Kidney capillary endothelial cell (primary cell): ENCODE measurements at regions not wholly inside any gene's neighbourhood (a gene's known extent, or its start where the extent isn't known, plus 50 kb on each side); places are given as distances from the start of the nearest gene placed in this dataset.
"Not testable (repeated sequence)": the region's sequence is repeated elsewhere in the genome, so short reads cannot be mapped to it uniquely, and the experiment has no call there.

Source experiments
- DNase-seq: peaks from one replicate; pipeline ENCODE4 v3.0.0-alpha.2; 2018; ENCODE audit warnings: low spot score

DNA sequence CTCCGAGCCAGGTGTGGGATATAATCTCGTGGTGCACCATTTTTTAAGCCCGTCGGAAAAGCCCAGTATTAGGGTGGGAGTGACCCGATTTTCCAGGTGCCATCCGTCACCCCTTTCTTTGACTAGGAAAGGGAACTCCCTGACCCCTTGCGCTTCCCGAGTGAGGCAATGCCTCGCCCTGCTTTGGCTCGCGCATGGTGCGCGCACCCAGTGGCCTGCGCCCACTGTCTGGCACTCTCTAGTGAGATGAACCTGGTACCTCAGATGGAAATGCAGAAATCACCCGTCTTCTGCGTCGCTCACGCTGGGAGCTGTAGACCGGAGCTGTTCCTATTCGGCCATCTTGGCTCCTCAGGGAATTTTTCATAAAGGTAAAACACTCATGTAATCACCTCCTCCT, 63.9 kb downstream of the RWDD3 start:
- DNase-seq = not testable (repeated sequence)

- DNase-seq = no peak
Observed at GRCh38 chr1:95301091-95301490, 67.1 kb downstream of the RWDD3 start.

- no peak for DNase-seq
Observed at GRCh38 chr1:95301614-95302013, 67.6 kb downstream of the RWDD3 start.

DNA sequence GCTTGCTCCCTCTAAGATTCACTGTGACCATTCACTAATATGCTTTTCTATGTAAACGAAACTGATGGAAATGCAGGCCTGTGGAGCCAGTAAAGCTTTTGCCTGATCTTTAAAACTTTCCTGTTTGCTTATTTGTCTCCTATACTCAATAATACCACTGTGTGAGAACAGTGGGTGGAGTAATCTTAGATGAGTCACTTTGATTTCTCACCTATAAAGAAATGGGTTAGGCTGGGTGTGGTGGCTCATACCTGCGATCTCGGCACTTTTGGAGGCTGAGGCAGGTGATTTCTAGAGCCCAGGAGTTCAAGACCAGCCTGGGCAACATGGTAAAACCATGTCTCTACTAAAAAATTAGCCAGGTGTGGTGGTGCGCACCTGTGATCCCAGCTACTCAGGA, 70.8 kb downstream of the RWDD3 start:
- DNase-seq = no peak

GRCh38 chr1:95308276-95309030, 74.4 kb downstream of the RWDD3 start:
- DNase-seq = no peak

DNA sequence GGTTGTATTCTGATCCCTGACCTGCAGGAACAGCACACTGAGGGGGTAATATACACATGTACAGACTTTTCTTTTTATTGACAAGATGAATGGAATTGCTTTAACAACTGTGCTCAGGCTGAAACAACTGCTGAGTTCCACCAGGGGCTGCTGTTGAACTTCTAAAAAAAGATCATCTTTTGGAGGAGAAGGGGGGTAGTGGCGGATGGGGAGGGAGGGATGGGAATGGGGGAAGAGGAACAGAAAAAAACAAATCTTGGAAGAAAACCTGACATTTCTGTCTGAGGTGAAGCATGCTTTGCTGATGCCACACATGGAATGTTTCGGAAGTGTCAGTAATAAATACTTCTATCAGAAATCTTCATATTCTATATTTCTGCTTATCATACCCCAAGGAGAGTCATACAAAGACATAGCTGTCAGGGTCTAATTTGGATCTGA, 75.0 kb downstream of the RWDD3 start:
- DNase-seq = no peak

GRCh38 chr1:95311014-95311413, 77.0 kb downstream of the RWDD3 start:
- DNase-seq = no peak

DNA sequence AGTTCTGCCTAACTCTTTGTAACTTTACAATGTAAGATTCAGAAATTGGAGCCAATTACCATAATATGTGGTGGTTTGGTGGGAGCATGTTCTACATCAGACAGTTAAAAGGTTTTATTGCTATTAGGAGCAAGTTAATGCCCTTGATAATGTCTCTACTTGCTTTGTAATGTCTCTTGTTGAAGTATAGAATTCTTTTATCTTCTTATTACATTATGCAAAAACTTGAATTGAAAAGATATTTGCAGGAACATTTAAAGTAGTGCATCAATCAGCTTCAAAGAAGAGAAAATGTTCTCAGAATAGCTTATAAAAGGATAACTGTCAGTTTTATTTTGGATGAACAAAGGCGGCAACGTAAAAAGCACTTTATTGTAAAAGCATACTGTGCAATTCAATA, 77.8 kb downstream of the RWDD3 start:
- no peak for DNase-seq

DNA sequence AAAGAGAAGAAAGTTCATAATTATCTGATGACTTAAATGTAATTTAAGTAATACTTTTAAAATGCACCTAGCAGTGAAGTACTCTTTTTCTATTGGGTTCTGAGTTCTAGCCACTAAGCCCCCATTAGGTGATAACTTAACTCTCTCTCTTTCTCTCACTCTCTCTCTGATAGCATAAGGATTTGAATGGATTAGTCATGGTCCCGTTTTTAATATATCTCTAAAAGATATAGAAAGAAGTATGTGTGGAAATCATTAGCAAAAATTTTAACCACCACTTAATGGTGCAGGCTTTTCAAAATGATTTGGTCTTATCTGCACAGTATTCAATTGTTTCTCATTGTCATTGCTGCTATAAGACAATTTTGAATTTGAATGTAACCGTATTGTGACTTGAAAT, 78.2 kb downstream of the RWDD3 start:
- DNase-seq = no peak

- DNase-seq = no peak
Observed at GRCh38 chr1:95313527-95313926, 79.5 kb downstream of the RWDD3 start.

- no peak for DNase-seq
Observed at GRCh38 chr1:95321531-95321930, 87.5 kb downstream of the RWDD3 start.

GRCh38 chr1:95323123-95323522, 89.1 kb downstream of the RWDD3 start:
- DNase-seq = peak; percentile 30

GRCh38 chr1:95325349-95325748, 91.3 kb downstream of the RWDD3 start:
- DNase-seq = no peak

DNA sequence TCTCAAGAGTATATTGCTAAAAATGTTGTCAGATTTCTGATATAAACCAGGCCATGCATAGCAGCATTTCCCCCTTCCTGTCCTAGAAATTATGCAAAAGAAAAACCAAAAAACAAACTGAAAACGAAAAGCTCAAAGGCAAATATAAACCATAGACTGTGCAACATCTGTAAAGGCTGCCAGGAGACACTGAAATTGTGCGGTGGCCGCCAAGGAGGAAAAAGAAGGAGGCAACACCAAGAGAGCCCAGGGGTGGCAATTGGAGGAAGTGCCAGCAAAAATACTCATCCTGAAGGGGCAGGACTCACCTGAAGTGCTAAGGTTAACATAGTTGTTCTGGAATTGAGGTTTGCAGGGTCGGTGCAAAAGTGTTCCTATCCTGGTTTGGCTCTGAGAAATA, 92.0 kb downstream of the RWDD3 start:
- DNase-seq = no peak

GRCh38 chr1:95332754-95333153, 98.7 kb downstream of the RWDD3 start:
- DNase-seq = no peak

GRCh38 chr1:95339377-95339776, 105.4 kb downstream of the RWDD3 start:
- DNase-seq = no peak

- DNase-seq = no peak
Observed at GRCh38 chr1:95340061-95340460, 106.1 kb downstream of the RWDD3 start.

GRCh38 chr1:95352767-95353166, 118.8 kb downstream of the RWDD3 start:
- no peak for DNase-seq

GRCh38 chr1:95353194-95353593, 119.2 kb downstream of the RWDD3 start:
- no peak for DNase-seq

DNA sequence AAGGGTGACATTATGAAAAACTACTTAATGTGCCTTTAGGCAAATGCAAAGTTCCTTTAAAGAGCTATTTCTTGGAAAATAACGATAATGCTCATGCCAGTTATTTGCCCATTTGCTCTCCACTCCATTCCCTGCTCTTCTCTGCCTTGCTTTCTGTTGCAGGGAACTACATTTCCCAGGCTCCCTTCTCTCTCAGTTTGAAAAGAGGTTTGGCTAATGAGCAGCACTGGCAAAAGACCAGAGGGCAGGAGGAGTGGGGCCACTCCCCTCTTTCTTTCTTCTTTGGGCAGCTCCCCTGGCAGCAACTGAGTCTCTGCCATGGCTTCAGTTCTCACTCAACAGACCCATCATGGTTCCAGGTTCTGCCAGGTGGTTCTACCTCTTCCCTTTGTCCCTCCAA, 130.5 kb downstream of the RWDD3 start:
- no peak for DNase-seq

GRCh38 chr1:95366498-95366897, 132.5 kb downstream of the RWDD3 start:
- DNase-seq = no peak

GRCh38 chr1:95368178-95368577, 134.2 kb downstream of the RWDD3 start:
- DNase-seq = no peak

GRCh38 chr1:95369985-95370690, 136.1 kb downstream of the RWDD3 start:
- no peak for DNase-seq
